H1 (cell line): ENCODE measurements at regions not wholly inside any gene's neighbourhood (a gene's known extent, or its start where the extent isn't known, plus 50 kb on each side); places are given as distances from the start of the nearest gene placed in this dataset.

Experiments used
- ASH2L ChIP-seq: fragments of 200-600, 300-600 bp; sonication (generic); IDR thresholded peaks from one replicate; pipeline ENCODE4 v1.7.1; 2017; ENCODE audit warnings: low read length
- BCL11A ChIP-seq, 2 experiments: IDR thresholded peaks; one replicate each; pipeline ENCODE4 v1.6.1; 2011; ENCODE audit warnings: low read depth in 2 of 2, low read length in 2 of 2, mild to moderate bottlenecking in 2 of 2
- CBX5 ChIP-seq: fragments of 300-800, 300-1000 bp; sonication (generic); IDR thresholded peaks from 2 replicates; pipeline ENCODE4 v1.7.1; 2016; ENCODE audit warnings: antibody characterized with exemption, low read length, low read depth
- CTCF ChIP-seq, 3 experiments: IDR thresholded peaks; 1 replicate in 2 of 3; 2 replicates in 1 of 3; pipeline versions ENCODE4 v1.5.1 to v1.6.1; 2011; ENCODE audit warnings: low read length in 3 of 3, mild to moderate bottlenecking in 3 of 3, inconsistent platforms in 2 of 3, low read depth in 1 of 3, moderate library complexity in 1 of 3; ENCODE audit not compliant: insufficient read depth in 1 of 3; ENCODE audit errors: control extremely low read depth in 1 of 3
- SAP30 ChIP-seq: fragments of 300-600 bp; sonication (generic); IDR thresholded peaks from 2 replicates; pipeline ENCODE4 v1.7.1; 2012; ENCODE audit warnings: low read length, moderate library complexity, mild to moderate bottlenecking, inconsistent platforms; ENCODE audit not compliant: insufficient read depth, insufficient replicate concordance
- TAF1 ChIP-seq: IDR thresholded peaks from 2 replicates; pipeline ENCODE4 v1.6.1; 2011; ENCODE audit warnings: mild to moderate bottlenecking, low read depth, low read length
- USF2 ChIP-seq: IDR thresholded peaks from 2 replicates; pipeline ENCODE4 v1.6.1; 2011; ENCODE audit warnings: low read length, improper control_type of control experiment
- TF ChIP-seq, protein P1 (sequence below): fragments of 300-600 bp; sonication (generic); IDR thresholded peaks from 2 replicates; pipeline ENCODE4 v1.7.1; 2012; ENCODE audit warnings: low read length, moderate library complexity, mild to moderate bottlenecking, inconsistent platforms; ENCODE audit not compliant: insufficient replicate concordance

DNA sequence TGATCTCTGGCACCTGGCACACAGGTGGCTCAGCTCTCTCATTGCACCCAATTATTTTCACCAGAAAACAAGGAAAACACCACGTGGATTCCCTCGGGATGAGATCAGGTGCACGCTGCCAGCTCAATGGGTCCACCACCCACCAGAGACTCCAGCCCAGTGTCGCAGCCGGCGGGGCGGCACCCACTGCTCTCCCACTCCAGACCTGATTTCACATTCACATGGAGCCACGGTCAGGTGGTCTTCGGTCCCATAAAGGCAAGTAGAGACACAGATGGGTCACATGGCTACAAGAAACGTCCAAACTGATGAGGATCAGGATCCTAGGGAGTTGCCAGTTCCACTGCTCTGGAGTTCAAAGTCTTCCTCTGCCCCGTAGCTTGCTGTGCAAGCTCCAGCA is 217.6 kb downstream of the ANKRD30B start (continued):
- TF ChIP-seq, protein P1, sequence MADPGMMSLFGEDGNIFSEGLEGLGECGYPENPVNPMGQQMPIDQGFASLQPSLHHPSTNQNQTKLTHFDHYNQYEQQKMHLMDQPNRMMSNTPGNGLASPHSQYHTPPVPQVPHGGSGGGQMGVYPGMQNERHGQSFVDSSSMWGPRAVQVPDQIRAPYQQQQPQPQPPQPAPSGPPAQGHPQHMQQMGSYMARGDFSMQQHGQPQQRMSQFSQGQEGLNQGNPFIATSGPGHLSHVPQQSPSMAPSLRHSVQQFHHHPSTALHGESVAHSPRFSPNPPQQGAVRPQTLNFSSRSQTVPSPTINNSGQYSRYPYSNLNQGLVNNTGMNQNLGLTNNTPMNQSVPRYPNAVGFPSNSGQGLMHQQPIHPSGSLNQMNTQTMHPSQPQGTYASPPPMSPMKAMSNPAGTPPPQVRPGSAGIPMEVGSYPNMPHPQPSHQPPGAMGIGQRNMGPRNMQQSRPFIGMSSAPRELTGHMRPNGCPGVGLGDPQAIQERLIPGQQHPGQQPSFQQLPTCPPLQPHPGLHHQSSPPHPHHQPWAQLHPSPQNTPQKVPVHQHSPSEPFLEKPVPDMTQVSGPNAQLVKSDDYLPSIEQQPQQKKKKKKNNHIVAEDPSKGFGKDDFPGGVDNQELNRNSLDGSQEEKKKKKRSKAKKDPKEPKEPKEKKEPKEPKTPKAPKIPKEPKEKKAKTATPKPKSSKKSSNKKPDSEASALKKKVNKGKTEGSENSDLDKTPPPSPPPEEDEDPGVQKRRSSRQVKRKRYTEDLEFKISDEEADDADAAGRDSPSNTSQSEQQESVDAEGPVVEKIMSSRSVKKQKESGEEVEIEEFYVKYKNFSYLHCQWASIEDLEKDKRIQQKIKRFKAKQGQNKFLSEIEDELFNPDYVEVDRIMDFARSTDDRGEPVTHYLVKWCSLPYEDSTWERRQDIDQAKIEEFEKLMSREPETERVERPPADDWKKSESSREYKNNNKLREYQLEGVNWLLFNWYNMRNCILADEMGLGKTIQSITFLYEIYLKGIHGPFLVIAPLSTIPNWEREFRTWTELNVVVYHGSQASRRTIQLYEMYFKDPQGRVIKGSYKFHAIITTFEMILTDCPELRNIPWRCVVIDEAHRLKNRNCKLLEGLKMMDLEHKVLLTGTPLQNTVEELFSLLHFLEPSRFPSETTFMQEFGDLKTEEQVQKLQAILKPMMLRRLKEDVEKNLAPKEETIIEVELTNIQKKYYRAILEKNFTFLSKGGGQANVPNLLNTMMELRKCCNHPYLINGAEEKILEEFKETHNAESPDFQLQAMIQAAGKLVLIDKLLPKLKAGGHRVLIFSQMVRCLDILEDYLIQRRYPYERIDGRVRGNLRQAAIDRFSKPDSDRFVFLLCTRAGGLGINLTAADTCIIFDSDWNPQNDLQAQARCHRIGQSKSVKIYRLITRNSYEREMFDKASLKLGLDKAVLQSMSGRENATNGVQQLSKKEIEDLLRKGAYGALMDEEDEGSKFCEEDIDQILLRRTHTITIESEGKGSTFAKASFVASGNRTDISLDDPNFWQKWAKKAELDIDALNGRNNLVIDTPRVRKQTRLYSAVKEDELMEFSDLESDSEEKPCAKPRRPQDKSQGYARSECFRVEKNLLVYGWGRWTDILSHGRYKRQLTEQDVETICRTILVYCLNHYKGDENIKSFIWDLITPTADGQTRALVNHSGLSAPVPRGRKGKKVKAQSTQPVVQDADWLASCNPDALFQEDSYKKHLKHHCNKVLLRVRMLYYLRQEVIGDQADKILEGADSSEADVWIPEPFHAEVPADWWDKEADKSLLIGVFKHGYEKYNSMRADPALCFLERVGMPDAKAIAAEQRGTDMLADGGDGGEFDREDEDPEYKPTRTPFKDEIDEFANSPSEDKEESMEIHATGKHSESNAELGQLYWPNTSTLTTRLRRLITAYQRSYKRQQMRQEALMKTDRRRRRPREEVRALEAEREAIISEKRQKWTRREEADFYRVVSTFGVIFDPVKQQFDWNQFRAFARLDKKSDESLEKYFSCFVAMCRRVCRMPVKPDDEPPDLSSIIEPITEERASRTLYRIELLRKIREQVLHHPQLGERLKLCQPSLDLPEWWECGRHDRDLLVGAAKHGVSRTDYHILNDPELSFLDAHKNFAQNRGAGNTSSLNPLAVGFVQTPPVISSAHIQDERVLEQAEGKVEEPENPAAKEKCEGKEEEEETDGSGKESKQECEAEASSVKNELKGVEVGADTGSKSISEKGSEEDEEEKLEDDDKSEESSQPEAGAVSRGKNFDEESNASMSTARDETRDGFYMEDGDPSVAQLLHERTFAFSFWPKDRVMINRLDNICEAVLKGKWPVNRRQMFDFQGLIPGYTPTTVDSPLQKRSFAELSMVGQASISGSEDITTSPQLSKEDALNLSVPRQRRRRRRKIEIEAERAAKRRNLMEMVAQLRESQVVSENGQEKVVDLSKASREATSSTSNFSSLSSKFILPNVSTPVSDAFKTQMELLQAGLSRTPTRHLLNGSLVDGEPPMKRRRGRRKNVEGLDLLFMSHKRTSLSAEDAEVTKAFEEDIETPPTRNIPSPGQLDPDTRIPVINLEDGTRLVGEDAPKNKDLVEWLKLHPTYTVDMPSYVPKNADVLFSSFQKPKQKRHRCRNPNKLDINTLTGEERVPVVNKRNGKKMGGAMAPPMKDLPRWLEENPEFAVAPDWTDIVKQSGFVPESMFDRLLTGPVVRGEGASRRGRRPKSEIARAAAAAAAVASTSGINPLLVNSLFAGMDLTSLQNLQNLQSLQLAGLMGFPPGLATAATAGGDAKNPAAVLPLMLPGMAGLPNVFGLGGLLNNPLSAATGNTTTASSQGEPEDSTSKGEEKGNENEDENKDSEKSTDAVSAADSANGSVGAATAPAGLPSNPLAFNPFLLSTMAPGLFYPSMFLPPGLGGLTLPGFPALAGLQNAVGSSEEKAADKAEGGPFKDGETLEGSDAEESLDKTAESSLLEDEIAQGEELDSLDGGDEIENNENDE = no peak
- no peak for TF ChIP-seq CTCF (IDR thresholded peaks at IDR 0.05; ENCODE audit: control extremely low read depth in 1 of 3, insufficient read depth in 1 of 3, low read depth in 1 of 3, low read length in 3 of 3)
- TF ChIP-seq TAF1 = no peak
- no peak for TF ChIP-seq CBX5
- TF ChIP-seq USF2 = no peak
- TF ChIP-seq SAP30 = no peak
- TF ChIP-seq BCL11A (IDR thresholded peaks at IDR 0.05; ENCODE audit: low read depth in 2 of 2, low read length in 2 of 2) = no peak
- no peak for TF ChIP-seq ASH2L
- TF ChIP-seq, all 59 proteins: peak for 0
